HG02973 (cell line): ENCODE measurements at regions not wholly inside any gene's neighbourhood (a gene's known extent, or its start where the extent isn't known, plus 50 kb on each side); places are given as distances from the start of the nearest gene placed in this dataset.

ENCODE experiments used
- ATAC-seq: cut with Tn5 transposase; IDR thresholded peaks from one replicate; pipeline ENCODE4 v1.9.1; 2021; ENCODE audit warnings: moderate library complexity; ENCODE audit not compliant: unreplicated experiment

DNA sequence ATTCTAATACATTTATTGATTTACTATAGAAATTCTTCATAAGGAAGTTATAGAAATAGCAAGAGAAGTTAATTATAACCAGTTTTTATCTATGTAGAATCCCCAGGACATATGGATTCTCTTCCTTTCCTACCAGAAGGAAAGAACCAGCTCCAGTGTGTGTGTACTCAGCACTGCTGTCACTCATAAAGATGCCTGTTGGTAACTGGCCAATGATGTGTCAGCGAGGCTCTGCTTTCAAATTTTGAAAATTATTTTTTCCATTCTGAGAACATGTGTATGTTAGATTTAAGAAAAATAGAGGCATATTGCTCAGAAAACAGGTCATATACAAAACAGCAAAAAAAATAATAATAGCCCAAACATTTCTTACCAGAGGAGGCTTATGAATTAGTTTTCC is 814.8 kb upstream of the IGFBP7 start:
- no peak for ATAC-seq

GRCh38 chr4:57916479-57916878 is 806.3 kb upstream of the IGFBP7 start:
- no peak for ATAC-seq

- ATAC-seq = no peak
Observed at GRCh38 chr4:57911203-57911602, 801.0 kb upstream of the IGFBP7 start.

DNA sequence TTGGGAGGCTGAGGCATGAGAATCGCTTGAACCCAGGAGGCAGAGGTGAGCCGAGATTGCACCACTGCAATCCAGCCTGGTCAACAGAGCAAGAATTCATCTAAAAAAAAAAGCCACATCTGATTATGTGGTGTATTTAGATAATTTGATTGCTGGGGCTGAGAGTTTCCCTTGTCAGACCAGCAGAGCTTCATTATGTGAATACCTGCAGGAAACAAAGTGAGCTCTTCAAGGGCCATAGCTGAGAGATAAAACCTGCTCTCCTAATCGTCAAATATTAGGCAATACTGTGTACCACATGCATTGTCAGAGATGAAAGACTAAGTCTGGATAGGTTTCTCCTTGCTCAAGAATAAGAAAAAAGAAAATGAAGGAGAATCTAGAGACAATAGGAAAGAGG is 800.0 kb upstream of the IGFBP7 start:
- no peak for ATAC-seq

DNA sequence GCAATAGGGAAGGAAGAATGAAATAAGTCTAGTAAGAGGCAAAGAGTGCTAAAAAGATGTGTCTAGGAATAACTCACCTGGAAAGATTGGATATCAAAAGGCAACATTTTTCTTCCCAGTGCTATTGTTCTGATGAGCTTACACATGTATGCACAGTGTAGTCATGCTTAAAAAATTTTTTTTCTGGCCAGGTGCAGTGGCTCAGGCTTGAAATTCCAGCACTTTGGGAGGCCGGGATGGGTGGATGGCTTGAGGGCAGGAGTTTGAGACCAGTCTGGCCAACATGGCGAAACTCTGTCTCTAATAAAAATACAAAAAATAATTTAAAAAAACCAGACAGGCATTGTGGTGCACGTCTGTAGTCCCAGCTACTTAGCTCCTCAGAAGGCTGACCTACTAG is 795.8 kb upstream of the IGFBP7 start:
- ATAC-seq = no peak

- no peak for ATAC-seq
Observed at GRCh38 chr4:57877047-57877458, 766.9 kb upstream of the IGFBP7 start.

DNA sequence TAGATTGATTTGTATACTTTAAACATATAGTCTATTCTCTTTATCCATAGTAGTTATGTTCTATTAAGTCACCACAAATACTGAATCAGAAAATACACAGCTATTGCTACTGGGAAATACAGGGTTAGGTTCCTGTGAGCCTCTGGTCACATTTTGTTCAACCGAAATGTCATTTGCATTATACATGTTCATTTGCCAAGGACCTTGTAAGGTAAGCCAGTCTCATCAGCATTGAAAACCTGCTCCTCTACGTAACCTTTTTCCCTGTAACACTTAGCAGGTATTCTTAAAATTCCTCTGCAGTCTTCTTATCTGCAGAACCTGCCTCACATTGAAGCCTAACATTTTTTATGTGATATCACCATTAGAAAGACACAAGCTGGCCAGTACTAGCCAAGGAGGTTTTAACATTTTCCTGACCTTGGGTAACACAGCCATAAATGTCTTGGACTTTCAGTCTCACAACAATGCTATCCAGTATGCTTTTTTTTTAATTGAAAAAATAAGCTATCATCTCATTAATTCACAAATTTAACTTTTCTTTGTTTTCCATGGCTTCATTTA is 765.7 kb upstream of the IGFBP7 start:
- ATAC-seq = no peak

GRCh38 chr4:57866468-57867171 is 756.4 kb upstream of the IGFBP7 start:
- no peak for ATAC-seq

- peak; percentile 89 for ATAC-seq
Observed at GRCh38 chr4:57865264-57865663, 755.1 kb upstream of the IGFBP7 start.

GRCh38 chr4:57854748-57855147 is 744.6 kb upstream of the IGFBP7 start:
- ATAC-seq = no peak

- no peak for ATAC-seq
Observed at GRCh38 chr4:57850141-57850540, 740.0 kb upstream of the IGFBP7 start.

GRCh38 chr4:57832083-57832482 is 721.9 kb upstream of the IGFBP7 start:
- ATAC-seq = no peak

- no peak for ATAC-seq
Observed at GRCh38 chr4:57789666-57790065, 679.5 kb upstream of the IGFBP7 start.

DNA sequence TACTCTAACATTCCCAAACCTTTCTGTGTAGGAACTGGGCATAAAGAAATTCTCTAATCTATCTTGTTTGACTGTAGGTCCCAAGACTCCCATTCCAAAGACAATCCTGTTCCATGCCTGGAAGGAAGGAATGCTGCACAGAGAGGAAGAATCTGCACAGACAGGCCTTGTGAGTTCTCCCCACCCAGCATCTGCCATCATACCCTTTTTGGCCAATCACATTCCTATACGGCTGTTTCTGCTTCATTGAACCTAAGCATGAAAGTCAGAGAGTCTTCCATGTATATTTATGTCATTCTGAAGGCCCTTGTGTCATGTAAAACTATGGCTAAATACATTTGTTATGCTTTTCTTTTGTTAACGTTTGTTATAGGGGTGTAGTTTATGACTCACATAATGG is 667.7 kb upstream of the IGFBP7 start:
- no peak for ATAC-seq

DNA sequence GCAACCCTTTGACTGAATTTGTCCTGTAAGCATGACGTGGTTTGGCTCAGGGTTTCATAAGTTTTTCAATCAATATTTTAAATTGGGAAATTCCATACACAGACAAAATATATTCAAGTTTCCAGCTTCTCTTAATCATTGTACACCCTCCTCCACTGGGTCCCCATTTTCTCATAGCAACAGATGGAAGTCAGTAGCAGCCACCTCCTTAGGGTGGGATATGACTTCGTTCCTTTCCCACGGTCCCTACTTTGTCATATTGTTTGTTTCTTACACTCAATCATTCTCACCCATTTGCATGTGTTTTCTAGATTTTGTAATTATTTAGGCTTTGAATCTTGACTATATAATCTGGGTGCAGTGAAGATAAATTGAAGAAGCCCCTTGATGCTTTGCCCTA is 664.5 kb upstream of the IGFBP7 start:
- no peak for ATAC-seq

- ATAC-seq = no peak
Observed at GRCh38 chr4:57774171-57774570, 664.0 kb upstream of the IGFBP7 start.

GRCh38 chr4:57766341-57766740 is 656.2 kb upstream of the IGFBP7 start:
- ATAC-seq = no peak

- ATAC-seq = no peak
Observed at GRCh38 chr4:57764856-57765255, 654.7 kb upstream of the IGFBP7 start.

DNA sequence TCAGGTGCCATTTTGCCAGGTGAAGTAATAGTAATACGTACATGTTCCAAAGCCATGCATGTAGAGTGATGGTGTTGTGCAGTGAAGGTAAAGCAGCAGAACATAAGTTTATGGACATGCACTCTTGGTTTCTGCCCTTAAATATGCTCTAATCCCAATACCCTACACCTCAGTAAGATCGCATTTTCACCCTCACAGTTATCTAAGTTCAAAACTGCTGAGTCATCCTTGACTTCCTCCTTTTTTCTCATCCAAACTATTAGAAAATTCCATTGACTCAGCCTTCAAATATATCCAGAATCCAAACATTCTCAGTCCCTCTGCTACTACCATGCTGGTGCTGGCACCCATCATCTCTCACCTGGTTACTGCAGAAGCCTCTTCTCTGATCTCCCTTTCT is 652.9 kb upstream of the IGFBP7 start:
- no peak for ATAC-seq

DNA sequence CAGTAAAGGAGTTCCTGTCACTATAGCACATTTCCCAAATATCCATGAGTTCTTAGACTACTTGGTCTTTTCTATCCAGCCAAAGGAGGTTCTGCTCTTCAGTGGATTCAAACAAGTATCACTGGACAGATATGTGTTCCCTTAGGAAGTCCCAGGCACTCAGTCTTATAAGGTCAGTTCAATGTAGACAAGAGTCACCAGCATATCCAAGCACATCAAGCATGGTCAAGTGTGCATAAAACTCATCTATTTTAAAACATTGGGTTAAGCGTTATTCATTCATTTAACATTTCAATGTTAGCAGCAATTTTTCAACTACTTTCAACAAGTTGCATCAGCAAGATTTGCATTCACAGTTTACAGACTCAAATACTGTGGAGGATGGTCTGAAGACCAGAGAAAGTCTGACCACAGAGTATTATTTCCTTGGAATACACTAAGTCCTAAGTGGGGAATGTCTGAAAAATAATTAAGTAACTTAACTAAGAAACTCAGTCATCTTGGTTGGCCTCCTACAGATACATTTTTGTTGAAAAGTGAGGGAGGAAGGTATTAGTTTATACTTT is 630.5 kb upstream of the IGFBP7 start:
- no peak for ATAC-seq

GRCh38 chr4:57736781-57737180 is 626.6 kb upstream of the IGFBP7 start:
- ATAC-seq = no peak

DNA sequence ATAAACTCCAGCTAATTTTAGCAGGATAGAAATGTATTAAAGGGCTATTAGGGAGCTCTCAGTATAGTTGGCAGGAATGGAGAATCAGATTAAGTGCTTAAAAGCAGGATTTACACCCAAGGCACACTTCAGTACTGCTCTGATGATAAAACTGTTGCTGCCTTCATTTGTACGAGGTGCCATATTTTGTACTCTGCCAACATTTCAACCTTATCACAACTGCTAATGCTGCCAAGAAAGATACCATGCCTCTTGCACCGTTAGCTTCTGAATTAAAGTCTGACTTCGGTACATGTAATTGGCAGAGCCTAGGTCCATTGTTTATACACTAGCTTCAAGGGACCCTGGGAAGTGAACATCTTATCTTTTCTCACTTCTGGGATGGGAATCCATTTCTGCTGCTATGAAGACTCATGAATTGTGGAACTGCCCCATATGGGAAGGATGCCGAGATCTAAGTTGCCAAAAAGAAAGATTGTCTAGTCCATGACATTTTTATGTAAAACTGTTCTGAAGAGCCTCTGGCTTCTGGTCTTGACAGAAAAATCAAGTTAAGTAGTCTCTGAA is 624.0 kb upstream of the IGFBP7 start:
- no peak for ATAC-seq
